ENCODE measurements at regions not wholly inside any gene's neighbourhood (a gene's known extent, or its start where the extent isn't known, plus 50 kb on each side); places are given as distances from the start of the nearest gene placed in this dataset.
A peak's percentile ranks its signal among the peaks of the same experiment; 100 is the strongest.

DNA sequence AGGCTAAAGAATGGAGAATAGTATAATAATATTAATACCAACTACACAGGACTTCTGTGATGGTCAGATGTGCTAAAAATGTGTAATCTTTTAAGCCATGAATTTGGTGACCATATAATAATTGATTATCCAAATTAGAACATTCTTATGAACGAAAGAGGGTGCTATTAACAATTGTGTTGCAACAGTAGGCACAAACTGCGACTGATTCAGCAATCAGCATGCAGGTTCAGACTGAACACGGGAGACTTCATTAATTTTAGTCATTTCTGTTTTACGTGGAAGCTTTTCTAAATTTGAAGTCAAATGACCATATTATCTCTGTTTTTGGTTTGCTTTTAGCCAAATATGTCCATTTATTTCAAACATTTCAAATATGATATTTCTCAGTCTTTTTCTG, 54.6 kb upstream of the CHST9 start:
- no peak for TF ChIP-seq CTCF (IDR thresholded peaks at IDR 0.05; ENCODE audit: insufficient read depth, missing control alignments)
- DNase-seq (ENCODE audit: insufficient read length, low spot score), result no peak

DNA sequence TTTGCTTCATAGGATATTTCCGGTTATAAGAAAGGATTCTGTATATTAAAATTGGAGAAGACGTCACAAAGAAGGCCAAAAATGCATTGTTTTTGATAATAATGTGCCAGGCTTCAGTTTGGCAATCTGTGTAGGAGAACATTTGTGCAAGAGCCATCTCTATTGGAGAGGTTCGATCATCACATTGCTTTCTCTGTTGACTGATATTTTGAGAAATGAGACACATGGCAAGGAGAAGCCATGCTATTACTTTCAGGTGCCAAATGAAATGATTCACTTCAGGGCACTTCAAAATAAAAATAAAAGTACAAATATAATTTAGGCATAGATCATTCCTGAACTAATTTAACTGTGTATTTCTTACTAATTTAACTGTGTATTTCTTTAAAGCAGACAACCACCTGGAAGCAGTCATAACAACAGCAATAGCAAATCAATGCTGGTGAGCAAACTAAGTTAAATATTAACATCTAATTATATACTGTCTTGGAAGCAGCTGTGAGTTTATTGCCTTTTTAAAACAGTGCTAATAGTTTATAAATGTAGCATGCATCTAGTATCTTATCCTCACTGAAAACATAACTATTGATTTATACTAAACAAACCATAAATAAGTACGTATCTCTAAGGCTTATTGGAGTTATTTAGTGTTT, 50.2 kb upstream of the CHST9 start:
- DNase-seq (ENCODE audit: insufficient read length, low spot score) (no peak), FAIRE-seq (peak; percentile 58)
- TF ChIP-seq CTCF (IDR thresholded peaks at IDR 0.05; ENCODE audit: insufficient read depth, missing control alignments), result no peak

More for the DNA sequence above, 54.6 kb upstream of the CHST9 start:
- no peak for FAIRE-seq
